Panc1 (cell line): ENCODE measurements at regions not wholly inside any gene's neighbourhood (a gene's known extent, or its start where the extent isn't known, plus 50 kb on each side); places are given as distances from the start of the nearest gene placed in this dataset.

Experiments used
- ATAC-seq: fragments of 200-7000 bp; cut with Tn5 transposase; 2 replicates; pipeline ENCODE4 v1.9.1; 2020; ENCODE audit warnings: mild to moderate bottlenecking, moderate library complexity
- BruUV-seq: library from RNA; stranded (reverse); fragments of 400-500 nt; replicated peaks from 2 replicates; lab custom pipeline; 2021; lab: Mats Ljungman, UMichigan
- CTCF ChIA-PET: fragments of 300-600 bp; sonication (Branson Sonifier 250); formaldehyde crosslinking; loops from one replicate; lab custom pipeline; 2022; ENCODE audit warnings: antibody characterized with exemption; lab: Charles Lee
- POLR2A ChIA-PET: fragments of 300-600 bp; sonication (Branson Sonifier 250); formaldehyde crosslinking; loops from one replicate; lab custom pipeline; 2022; ENCODE audit warnings: antibody characterized with exemption; lab: Charles Lee
- DNase-seq: peaks from one replicate; pipeline ENCODE4 v3.0.0-alpha.2; 2010; ENCODE audit warnings: low read depth, low spot score
- H3K27ac ChIP-seq: 2 replicates; pipeline ENCODE4 v1.5.1; 2011; ENCODE audit warnings: mild to moderate bottlenecking, low read length, inconsistent platforms
- H3K27me3 ChIP-seq: fragments of 200-500 bp; sonication (Bioruptor generic); 2 replicates; pipeline ENCODE4 v1.6.0; 2014; ENCODE audit warnings: low read length, inconsistent platforms; ENCODE audit not compliant: control insufficient read depth, insufficient read depth
- H3K36me3 ChIP-seq: fragments of 200-500 bp; sonication (Bioruptor generic); 2 replicates; pipeline ENCODE4 v1.5.1; 2014; ENCODE audit warnings: inconsistent platforms, mild to moderate bottlenecking, low read length, moderate library complexity; ENCODE audit not compliant: control insufficient read depth, insufficient read depth
- H3K4me1 ChIP-seq: 2 replicates; pipeline ENCODE4 v1.5.1; 2011; ENCODE audit warnings: inconsistent platforms, mild to moderate bottlenecking, low read length, moderate library complexity; ENCODE audit not compliant: control insufficient read depth, insufficient read depth
- H3K4me3 ChIP-seq, 2 experiments: 2 replicates each; pipeline ENCODE4 v1.5.1; 2011 to 2012; ENCODE audit warnings: low read depth in 2 of 2, low read length in 2 of 2, mild to moderate bottlenecking in 2 of 2, inconsistent platforms in 1 of 2, moderate library complexity in 1 of 2
- H3K9me3 ChIP-seq: fragments of 200-500 bp; sonication (Bioruptor generic); 2 replicates; pipeline ENCODE4 v1.5.1; 2014; ENCODE audit warnings: low read depth, mild to moderate bottlenecking, inconsistent platforms, low read length, moderate library complexity; ENCODE audit not compliant: control insufficient read depth, insufficient read depth
- POLR2AphosphoS5 ChIP-seq: IDR thresholded peaks from 2 replicates; pipeline ENCODE4 v1.6.1; 2012; ENCODE audit warnings: mild to moderate bottlenecking, low read depth, low read length, moderate library complexity
- SIN3A ChIP-seq: IDR thresholded peaks from 2 replicates; pipeline ENCODE4 v1.6.1; 2012; ENCODE audit warnings: low read depth, mild to moderate bottlenecking, low read length, moderate library complexity, borderline replicate concordance; ENCODE audit not compliant: insufficient read depth
- TCF7L2 ChIP-seq: IDR thresholded peaks from 2 replicates; pipeline ENCODE4 v1.6.1; 2011; ENCODE audit warnings: mild to moderate bottlenecking, low read depth, low read length, inconsistent platforms
- in situ Hi-C: cut with HindIII; loops from 2 replicates; pipeline ENCODE4 v1.10.0; 2016; ENCODE audit warnings: low sequenced_read_pairs, low pct_unique_long_range_greater_than_20kb
- intact Hi-C: fragments of 100-400 bp; cut with micrococcal nuclease; formaldehyde crosslinking; loops from one replicate; pipeline ENCODE4 v1.10.0; 2022; ENCODE audit not compliant: unreplicated experiment
- TF ChIP-seq, protein P1 (sequence below), 2 experiments: IDR thresholded peaks; 2 replicates each; pipeline ENCODE4 v1.6.1; 2011 to 2012; ENCODE audit warnings: low read depth in 2 of 2, control low read depth in 1 of 2, low read length in 1 of 2, mild to moderate bottlenecking in 1 of 2, moderate library complexity in 1 of 2; ENCODE audit not compliant: insufficient read depth in 1 of 2
- TF ChIP-seq, protein P2 (sequence below): fragments of 450-650 bp; IDR thresholded peaks from 2 replicates; pipeline ENCODE4 v1.5.1; 2017; ENCODE audit warnings: mild to moderate bottlenecking

DNA sequence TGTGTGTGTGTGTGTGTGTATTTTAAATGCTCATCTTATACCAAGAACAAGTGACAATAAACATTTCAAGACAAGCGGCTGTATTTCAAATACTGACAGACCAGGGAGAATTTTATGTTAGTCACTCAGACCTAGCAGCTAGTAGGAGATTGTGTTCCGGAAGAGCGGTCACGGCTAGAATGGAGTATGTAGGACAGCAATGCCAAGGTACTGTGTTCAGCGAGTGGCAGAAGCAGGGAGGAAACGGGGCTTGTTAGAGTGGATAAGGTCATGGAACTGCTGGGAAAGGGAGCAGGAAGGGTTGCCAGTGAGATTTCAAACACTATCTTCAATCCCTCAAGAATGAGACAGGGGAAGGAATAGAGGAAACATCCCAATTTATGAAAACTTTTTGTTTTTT is 260.5 kb upstream of the PITRM1 start:
- intact Hi-C loops (no loop called here), in situ Hi-C loops (no loop called here)
- no peak overlapping the region for H3K27ac ChIP-seq
- TF ChIP-seq, protein P1, sequence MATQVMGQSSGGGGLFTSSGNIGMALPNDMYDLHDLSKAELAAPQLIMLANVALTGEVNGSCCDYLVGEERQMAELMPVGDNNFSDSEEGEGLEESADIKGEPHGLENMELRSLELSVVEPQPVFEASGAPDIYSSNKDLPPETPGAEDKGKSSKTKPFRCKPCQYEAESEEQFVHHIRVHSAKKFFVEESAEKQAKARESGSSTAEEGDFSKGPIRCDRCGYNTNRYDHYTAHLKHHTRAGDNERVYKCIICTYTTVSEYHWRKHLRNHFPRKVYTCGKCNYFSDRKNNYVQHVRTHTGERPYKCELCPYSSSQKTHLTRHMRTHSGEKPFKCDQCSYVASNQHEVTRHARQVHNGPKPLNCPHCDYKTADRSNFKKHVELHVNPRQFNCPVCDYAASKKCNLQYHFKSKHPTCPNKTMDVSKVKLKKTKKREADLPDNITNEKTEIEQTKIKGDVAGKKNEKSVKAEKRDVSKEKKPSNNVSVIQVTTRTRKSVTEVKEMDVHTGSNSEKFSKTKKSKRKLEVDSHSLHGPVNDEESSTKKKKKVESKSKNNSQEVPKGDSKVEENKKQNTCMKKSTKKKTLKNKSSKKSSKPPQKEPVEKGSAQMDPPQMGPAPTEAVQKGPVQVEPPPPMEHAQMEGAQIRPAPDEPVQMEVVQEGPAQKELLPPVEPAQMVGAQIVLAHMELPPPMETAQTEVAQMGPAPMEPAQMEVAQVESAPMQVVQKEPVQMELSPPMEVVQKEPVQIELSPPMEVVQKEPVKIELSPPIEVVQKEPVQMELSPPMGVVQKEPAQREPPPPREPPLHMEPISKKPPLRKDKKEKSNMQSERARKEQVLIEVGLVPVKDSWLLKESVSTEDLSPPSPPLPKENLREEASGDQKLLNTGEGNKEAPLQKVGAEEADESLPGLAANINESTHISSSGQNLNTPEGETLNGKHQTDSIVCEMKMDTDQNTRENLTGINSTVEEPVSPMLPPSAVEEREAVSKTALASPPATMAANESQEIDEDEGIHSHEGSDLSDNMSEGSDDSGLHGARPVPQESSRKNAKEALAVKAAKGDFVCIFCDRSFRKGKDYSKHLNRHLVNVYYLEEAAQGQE (IDR thresholded peaks at IDR 0.05; ENCODE audit: insufficient read depth in 1 of 2, low read depth in 2 of 2, low read length in 1 of 2) = no peak
- TF ChIP-seq POLR2AphosphoS5 (no peak), SIN3A (no peak), TCF7L2 (no peak)
- TF ChIP-seq, protein P2, sequence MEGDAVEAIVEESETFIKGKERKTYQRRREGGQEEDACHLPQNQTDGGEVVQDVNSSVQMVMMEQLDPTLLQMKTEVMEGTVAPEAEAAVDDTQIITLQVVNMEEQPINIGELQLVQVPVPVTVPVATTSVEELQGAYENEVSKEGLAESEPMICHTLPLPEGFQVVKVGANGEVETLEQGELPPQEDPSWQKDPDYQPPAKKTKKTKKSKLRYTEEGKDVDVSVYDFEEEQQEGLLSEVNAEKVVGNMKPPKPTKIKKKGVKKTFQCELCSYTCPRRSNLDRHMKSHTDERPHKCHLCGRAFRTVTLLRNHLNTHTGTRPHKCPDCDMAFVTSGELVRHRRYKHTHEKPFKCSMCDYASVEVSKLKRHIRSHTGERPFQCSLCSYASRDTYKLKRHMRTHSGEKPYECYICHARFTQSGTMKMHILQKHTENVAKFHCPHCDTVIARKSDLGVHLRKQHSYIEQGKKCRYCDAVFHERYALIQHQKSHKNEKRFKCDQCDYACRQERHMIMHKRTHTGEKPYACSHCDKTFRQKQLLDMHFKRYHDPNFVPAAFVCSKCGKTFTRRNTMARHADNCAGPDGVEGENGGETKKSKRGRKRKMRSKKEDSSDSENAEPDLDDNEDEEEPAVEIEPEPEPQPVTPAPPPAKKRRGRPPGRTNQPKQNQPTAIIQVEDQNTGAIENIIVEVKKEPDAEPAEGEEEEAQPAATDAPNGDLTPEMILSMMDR = no peak
- H3K9me3 ChIP-seq = no peaks in the 10 kb centered on the region
- DNase-seq (no peak), ATAC-seq (no peak)
- H3K36me3 ChIP-seq = no peaks in the 10 kb centered on the region; the same call in 1 of the 2 replicates
- H3K27me3 ChIP-seq = no peaks in the 10 kb centered on the region
- CTCF ChIA-PET = no interaction called here
- H3K4me1 ChIP-seq = no peaks in the 10 kb centered on the region
- BruUV-seq = no TSS peak
- H3K4me3 ChIP-seq = no peak overlapping the region
- POLR2A ChIA-PET = no interaction called here

GRCh38 chr10:3432081-3432825 is 259.7 kb upstream of the PITRM1 start:
- no peak for DNase-seq
- BruUV-seq = no TSS peak
- Histone ChIP-seq H3K9me3 (no peaks in the 10 kb centered on the region), H3K4me3 (no peak overlapping the region), H3K4me1 (no peaks in the 10 kb centered on the region), H3K27me3 (no peaks in the 10 kb centered on the region), H3K36me3 (no peaks in the 10 kb centered on the region; the same call in 1 of the 2 replicates), H3K27ac (no peak overlapping the region)
- in situ Hi-C loops (no loop called here), intact Hi-C loops (no loop called here)
- ATAC-seq = no peak
- ChIA-PET CTCF (no interaction called here), POLR2A (no interaction called here)
- TF ChIP-seq, protein P1 (IDR thresholded peaks at IDR 0.05; ENCODE audit: insufficient read depth in 1 of 2, low read depth in 2 of 2, low read length in 1 of 2) = no peak
